Left ventricle myocardium inferior (tissue), 1 donor: ENCODE measurements at regions not wholly inside any gene's neighbourhood (a gene's known extent, or its start where the extent isn't known, plus 50 kb on each side); places are given as distances from the start of the nearest gene placed in this dataset.

Source experiments
- DNase-seq: peaks from one replicate; pipeline ENCODE4 v3.0.0-alpha.2; 2020
- H3K27ac ChIP-seq: fragments of 200-600 bp; replicated peaks from 2 replicates; pipeline ENCODE4 v1.8.0; 2021
- H3K27me3 ChIP-seq: fragments of 200-600 bp; 2 replicates; pipeline ENCODE4 v1.8.0; 2021; ENCODE audit warnings: low read depth
- H3K36me3 ChIP-seq: fragments of 200-600 bp; 2 replicates; pipeline ENCODE4 v1.8.0; 2021
- H3K4me1 ChIP-seq: fragments of 200-600 bp; 2 replicates; pipeline ENCODE4 v1.8.0; 2021
- H3K4me3 ChIP-seq: fragments of 200-600 bp; 2 replicates; pipeline ENCODE4 v1.8.0; 2021; ENCODE audit warnings: mild to moderate bottlenecking, moderate library complexity
- H3K9me3 ChIP-seq: fragments of 200-600 bp; replicated peaks from 2 replicates; pipeline ENCODE4 v1.8.0; 2021
- intact Hi-C: fragments of 100-400 bp; cut with micrococcal nuclease; formaldehyde crosslinking; loops from one replicate; pipeline ENCODE4 v1.11.0; 2022
- TF ChIP-seq, protein P1 (sequence below): fragments of 200-600 bp; IDR thresholded peaks from 2 replicates; pipeline ENCODE4 v1.8.0; 2021; ENCODE audit warnings: antibody characterized with exemption, mild to moderate bottlenecking, borderline replicate concordance
- donor health status: DM: no; HTN: yes; CAD: no; lungs with severe emphysema.

DNA sequence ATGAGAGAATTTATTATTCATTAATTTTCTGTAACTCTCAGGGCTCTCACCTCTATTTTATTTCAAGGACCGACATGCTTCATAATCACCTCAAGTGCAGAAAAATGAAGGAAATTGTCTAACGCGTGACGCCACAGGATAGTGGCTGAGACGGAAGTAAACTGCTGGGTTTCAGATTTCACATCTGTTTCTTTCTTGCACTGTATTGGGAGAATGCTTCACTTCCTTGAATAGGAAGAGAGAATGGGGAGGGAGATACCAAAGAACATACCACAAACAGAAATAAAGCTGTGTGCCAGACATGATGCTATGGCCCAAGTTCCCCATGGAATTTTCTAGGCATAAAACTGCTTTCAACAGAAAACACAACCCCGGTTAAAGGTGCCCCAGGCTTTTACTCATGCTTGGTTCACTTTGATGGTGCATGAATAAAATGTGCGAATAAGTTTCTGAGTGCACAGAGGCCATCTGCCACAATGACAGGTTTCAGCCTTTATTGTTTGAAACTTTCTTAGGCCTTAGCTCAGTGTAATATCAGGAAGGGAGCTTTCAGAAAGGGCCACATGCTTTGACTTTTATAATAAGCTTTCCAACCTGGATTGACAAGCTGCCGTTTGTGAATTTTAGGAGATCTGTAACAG is 1116.4 kb downstream of the SOCS6 start:
- TF ChIP-seq, protein P1, sequence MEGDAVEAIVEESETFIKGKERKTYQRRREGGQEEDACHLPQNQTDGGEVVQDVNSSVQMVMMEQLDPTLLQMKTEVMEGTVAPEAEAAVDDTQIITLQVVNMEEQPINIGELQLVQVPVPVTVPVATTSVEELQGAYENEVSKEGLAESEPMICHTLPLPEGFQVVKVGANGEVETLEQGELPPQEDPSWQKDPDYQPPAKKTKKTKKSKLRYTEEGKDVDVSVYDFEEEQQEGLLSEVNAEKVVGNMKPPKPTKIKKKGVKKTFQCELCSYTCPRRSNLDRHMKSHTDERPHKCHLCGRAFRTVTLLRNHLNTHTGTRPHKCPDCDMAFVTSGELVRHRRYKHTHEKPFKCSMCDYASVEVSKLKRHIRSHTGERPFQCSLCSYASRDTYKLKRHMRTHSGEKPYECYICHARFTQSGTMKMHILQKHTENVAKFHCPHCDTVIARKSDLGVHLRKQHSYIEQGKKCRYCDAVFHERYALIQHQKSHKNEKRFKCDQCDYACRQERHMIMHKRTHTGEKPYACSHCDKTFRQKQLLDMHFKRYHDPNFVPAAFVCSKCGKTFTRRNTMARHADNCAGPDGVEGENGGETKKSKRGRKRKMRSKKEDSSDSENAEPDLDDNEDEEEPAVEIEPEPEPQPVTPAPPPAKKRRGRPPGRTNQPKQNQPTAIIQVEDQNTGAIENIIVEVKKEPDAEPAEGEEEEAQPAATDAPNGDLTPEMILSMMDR: no peak
- no peaks in the 10 kb centered on the region for H3K4me1 ChIP-seq
- H3K36me3 ChIP-seq: no peaks in the 10 kb centered on the region
- no peak for DNase-seq
- H3K27ac ChIP-seq: no peak overlapping the region
- H3K9me3 ChIP-seq: no peaks in the 10 kb centered on the region
- H3K27me3 ChIP-seq: no peaks in the 10 kb centered on the region
- intact Hi-C loops: no loop called here
- H3K4me3 ChIP-seq: no peak overlapping the region

DNA sequence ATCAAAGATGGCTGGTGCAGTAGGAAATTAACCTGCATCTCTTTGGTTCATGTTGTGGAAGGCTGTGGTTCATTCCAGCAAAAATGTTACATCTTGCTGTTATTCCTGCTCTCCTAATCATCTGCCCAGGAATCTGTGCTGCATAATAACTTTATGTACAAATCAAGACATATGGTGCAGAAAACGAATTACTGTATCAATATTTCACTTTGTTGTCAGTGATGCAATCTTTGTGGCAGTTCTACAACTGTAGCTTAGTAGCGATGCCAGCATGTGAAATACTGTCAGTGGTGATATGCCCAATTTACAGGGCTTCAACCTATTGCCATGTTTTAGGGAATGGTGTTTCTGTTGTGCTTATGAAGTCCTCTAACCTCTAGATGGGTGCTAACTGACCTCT is 1114.7 kb downstream of the SOCS6 start:
- H3K9me3 ChIP-seq: no peaks in the 10 kb centered on the region
- H3K4me1 ChIP-seq: no peaks in the 10 kb centered on the region
- H3K4me3 ChIP-seq: no peak overlapping the region
- H3K27me3 ChIP-seq: no peaks in the 10 kb centered on the region
- no peak for DNase-seq
- TF ChIP-seq, protein P1: no peak
- no peak overlapping the region for H3K27ac ChIP-seq
- H3K36me3 ChIP-seq: no peaks in the 10 kb centered on the region
- intact Hi-C loops: no loop called here

DNA sequence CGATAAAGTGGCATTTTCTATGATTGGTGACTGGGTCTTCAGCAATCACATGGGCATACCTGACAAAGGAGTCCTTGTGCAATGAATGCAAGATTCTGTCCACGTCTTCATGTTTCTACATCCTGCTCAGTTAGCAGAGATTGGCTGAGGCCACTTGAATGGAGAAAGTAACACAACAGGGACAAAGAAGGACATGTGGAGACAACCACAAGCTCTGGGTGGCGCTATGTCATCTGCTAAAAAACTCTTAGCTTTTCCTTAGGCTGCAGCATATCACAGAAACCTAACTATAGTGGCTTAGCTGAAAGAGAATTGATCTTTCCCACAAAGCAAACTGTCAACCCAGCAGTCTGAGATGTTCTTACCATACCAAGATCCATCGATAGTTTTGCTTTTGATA is 1109.7 kb downstream of the SOCS6 start:
- Histone ChIP-seq H3K27me3 (no peaks in the 10 kb centered on the region), H3K9me3 (no peaks in the 10 kb centered on the region), H3K36me3 (no peaks in the 10 kb centered on the region), H3K4me1 (no peaks in the 10 kb centered on the region), H3K4me3 (no peak overlapping the region), H3K27ac (no peak overlapping the region)
- DNase-seq: no peak
- intact Hi-C loops: no loop called here
- TF ChIP-seq, protein P1: no peak

DNA sequence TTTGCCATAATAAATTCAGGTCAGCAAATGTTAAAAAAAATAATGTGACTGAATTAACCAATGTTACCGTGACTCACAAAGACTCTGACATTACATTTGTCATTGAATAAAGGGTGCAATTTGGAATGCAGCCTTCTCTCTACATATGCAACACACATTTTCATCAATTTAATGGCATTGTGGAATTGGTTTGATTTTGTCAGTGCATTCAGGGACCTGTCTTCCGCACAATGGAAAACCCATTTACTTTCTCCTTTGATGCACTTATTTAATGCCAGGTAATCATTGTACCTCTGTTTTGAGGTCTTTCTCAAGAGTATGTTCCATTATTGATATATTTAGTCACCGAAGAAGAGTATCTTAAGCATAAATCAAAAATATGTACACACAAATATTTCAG is 1099.3 kb downstream of the SOCS6 start:
- DNase-seq: no peak
- no peak overlapping the region for H3K27ac ChIP-seq
- H3K27me3 ChIP-seq: no peaks in the 10 kb centered on the region
- H3K4me3 ChIP-seq: no peak overlapping the region
- H3K36me3 ChIP-seq: no peaks in the 10 kb centered on the region
- H3K9me3 ChIP-seq: no peaks in the 10 kb centered on the region
- TF ChIP-seq, protein P1: no peak
- H3K4me1 ChIP-seq: no peaks in the 10 kb centered on the region
- intact Hi-C loops: no loop called here

DNA sequence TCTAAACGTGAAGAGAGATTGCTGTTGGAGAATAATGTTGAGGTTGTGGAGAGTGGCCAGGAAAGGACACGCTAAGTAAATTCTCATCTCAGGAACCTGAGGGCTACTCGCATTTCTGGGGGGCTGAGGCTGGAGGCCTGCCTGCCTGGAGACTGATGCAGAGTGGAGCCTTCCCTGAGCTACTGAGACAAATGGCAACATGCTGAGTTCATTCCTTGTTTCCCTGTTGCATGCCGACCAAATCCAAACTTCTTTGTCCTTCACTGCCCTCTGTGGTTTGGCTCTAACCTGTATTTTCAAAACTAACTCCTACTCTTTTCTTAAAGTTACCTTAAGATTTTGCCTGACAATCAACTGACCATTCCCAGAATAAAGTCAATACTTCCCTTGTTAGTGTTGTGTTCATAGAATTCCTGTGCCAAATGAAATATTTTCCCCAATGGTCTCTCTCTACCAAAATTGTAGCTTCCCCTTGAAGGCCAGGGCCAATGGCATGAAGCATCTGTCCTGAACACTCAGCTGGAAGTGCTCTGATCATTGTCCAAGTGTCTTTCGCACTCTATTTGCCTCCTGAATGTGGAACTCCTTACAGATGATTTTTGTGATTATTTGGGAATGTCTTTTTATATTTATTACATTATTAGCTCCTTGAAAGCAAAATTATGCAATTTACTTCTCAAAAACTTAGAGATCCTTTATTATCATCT is 1085.6 kb downstream of the SOCS6 start:
- intact Hi-C loops: no loop called here
- Histone ChIP-seq H3K27ac (no peak overlapping the region), H3K4me1 (no peaks in the 10 kb centered on the region), H3K36me3 (no peaks in the 10 kb centered on the region), H3K4me3 (no peak overlapping the region), H3K27me3 (no peaks in the 10 kb centered on the region), H3K9me3 (no peaks in the 10 kb centered on the region)
- DNase-seq: no peak
- TF ChIP-seq, protein P1: no peak
